Liver (tissue), 8 donors: ENCODE measurements at regions not wholly inside any gene's neighbourhood (a gene's known extent, or its start where the extent isn't known, plus 50 kb on each side); places are given as distances from the start of the nearest gene placed in this dataset.

Experiments
- DNase-seq: peaks from one replicate; pipeline ENCODE4 v3.0.0-alpha.2; 2017; ENCODE audit warnings: low spot score
- H3K27ac ChIP-seq, 2 donors: one replicate each; pipeline ENCODE4 v1.7.0; 2013; ENCODE audit warnings: inconsistent platforms in 2 of 2, low read length in 2 of 2, control low read depth in 1 of 2, low read depth in 1 of 2, mild to moderate bottlenecking in 1 of 2
- H3K27me3 ChIP-seq, 4 donors: one replicate each; pipeline versions ENCODE4 v1.6.1 to v1.7.0; 2013; ENCODE audit warnings: low read length in 3 of 4, inconsistent platforms in 1 of 4, mild to moderate bottlenecking in 1 of 4, moderate library complexity in 1 of 4; ENCODE audit not compliant: control insufficient read depth in 4 of 4, insufficient read depth in 4 of 4
- H3K36me3 ChIP-seq, 4 donors: one replicate each; pipeline versions ENCODE4 v1.6.1 to v1.7.0; 2013; ENCODE audit warnings: low read length in 3 of 4, mild to moderate bottlenecking in 3 of 4, low read depth in 1 of 4, moderate library complexity in 1 of 4; ENCODE audit not compliant: control insufficient read depth in 4 of 4, insufficient read depth in 3 of 4
- H3K4me1 ChIP-seq, 4 donors: one replicate each; pipeline versions ENCODE4 v1.6.1 to v1.7.0; 2013; ENCODE audit warnings: low read length in 3 of 4, mild to moderate bottlenecking in 3 of 4, moderate library complexity in 1 of 4; ENCODE audit not compliant: control insufficient read depth in 4 of 4, insufficient read depth in 4 of 4
- H3K4me3 ChIP-seq, 3 donors: one replicate each; pipeline versions ENCODE4 v1.6.1 to v1.7.0; 2013; ENCODE audit warnings: low read length in 3 of 3, control low read depth in 1 of 3, low read depth in 1 of 3, mild to moderate bottlenecking in 1 of 3
- H3K9ac ChIP-seq, 2 donors: one replicate each; pipeline ENCODE4 v1.7.0; 2013; ENCODE audit warnings: low read length in 2 of 2, mild to moderate bottlenecking in 2 of 2, moderate library complexity in 2 of 2, control low read depth in 1 of 2, low read depth in 1 of 2
- H3K9me3 ChIP-seq, 4 donors: one replicate each; pipeline versions ENCODE4 v1.6.1 to v1.7.0; 2013; ENCODE audit warnings: low read length in 3 of 4; ENCODE audit not compliant: control insufficient read depth in 4 of 4
- ATF3 ChIP-seq: IDR thresholded peaks from 2 replicates; pipeline ENCODE4 v1.6.1; 2016; ENCODE audit warnings: antibody characterized with exemption
- CTCF ChIP-seq: fragments of 150-350 bp; IDR thresholded peaks from 2 replicates; pipeline ENCODE4 v1.5.1; 2017; ENCODE audit warnings: improper control_type of control experiment, low read depth, low read length; ENCODE audit not compliant: missing input control
- EGR1 ChIP-seq, 2 donors: IDR thresholded peaks; 2 replicates each; pipeline ENCODE4 v1.6.1; 2016 to 2018; ENCODE audit warnings: antibody characterized with exemption in 2 of 2, low read depth in 2 of 2
- FOXA1 ChIP-seq: IDR thresholded peaks from 2 replicates; pipeline ENCODE4 v1.6.1; 2016; ENCODE audit warnings: antibody characterized with exemption
- FOXA2 ChIP-seq: IDR thresholded peaks from 2 replicates; pipeline ENCODE4 v1.6.1; 2016; ENCODE audit warnings: antibody characterized with exemption
- GABPA ChIP-seq, 2 donors: IDR thresholded peaks in 1 of 2; conservative IDR thresholded peaks in 1 of 2; 2 replicates each; pipeline ENCODE4 v1.6.1; 2016; ENCODE audit warnings: antibody characterized with exemption in 2 of 2, mild to moderate bottlenecking in 1 of 2, moderate library complexity in 1 of 2
- HNF4A ChIP-seq, 2 donors: conservative IDR thresholded peaks; 2 replicates each; pipeline ENCODE4 v1.6.1; 2016; ENCODE audit warnings: antibody characterized with exemption in 2 of 2, mild to moderate bottlenecking in 2 of 2
- HNF4G ChIP-seq: IDR thresholded peaks from 2 replicates; pipeline ENCODE4 v1.6.1; 2016; ENCODE audit warnings: antibody characterized with exemption
- JUND ChIP-seq, 2 donors: IDR thresholded peaks; 2 replicates each; pipeline ENCODE4 v1.6.1; 2016; ENCODE audit warnings: antibody characterized with exemption in 2 of 2
- MAX ChIP-seq: IDR thresholded peaks from 2 replicates; pipeline ENCODE4 v1.6.1; 2016; ENCODE audit warnings: antibody characterized with exemption
- NR2F2 ChIP-seq: IDR thresholded peaks from 2 replicates; pipeline ENCODE4 v1.6.1; 2016; ENCODE audit warnings: antibody characterized with exemption
- REST ChIP-seq: IDR thresholded peaks from 2 replicates; pipeline ENCODE4 v1.6.1; 2016; ENCODE audit warnings: antibody characterized with exemption, mild to moderate bottlenecking
- RXRA ChIP-seq, 2 donors: IDR thresholded peaks; 2 replicates each; pipeline ENCODE4 v1.6.1; 2017 to 2018; ENCODE audit warnings: antibody characterized with exemption in 2 of 2, mild to moderate bottlenecking in 1 of 2
- SP1 ChIP-seq: IDR thresholded peaks from 2 replicates; pipeline ENCODE4 v1.6.1; 2018; ENCODE audit warnings: antibody characterized with exemption, mild to moderate bottlenecking
- TAF1 ChIP-seq: conservative IDR thresholded peaks from 2 replicates; pipeline ENCODE4 v1.6.1; 2016; ENCODE audit warnings: antibody characterized with exemption, mild to moderate bottlenecking
- YY1 ChIP-seq: IDR thresholded peaks from 2 replicates; pipeline ENCODE4 v1.6.1; 2016; ENCODE audit warnings: antibody characterized with exemption, mild to moderate bottlenecking
- ZBTB33 ChIP-seq: IDR thresholded peaks from 2 replicates; pipeline ENCODE4 v1.6.1; 2016; ENCODE audit warnings: antibody characterized with exemption
- WGBS: extraction: QIAGEN DNeasy Blood & Tissue Kit; methylation state at CpG from one replicate; pipeline ENCODE4 v1.1.7; 2013; 5-methylcytosine and 5-hydroxymethylcytosine counted together
- donor health status: healthy.
- donor health status: healthy.
- donor health status: healthy.
- donor health status: healthy.
- donor health status: healthy.

GRCh38 chr2:38224821-38225437 is 149.0 kb upstream of the CYP1B1 start (continued):
- TF ChIP-seq ZBTB33 (no peak), HNF4G (no peak), HNF4A (conservative IDR thresholded peaks at IDR 0.05) (no peak), EGR1 (IDR thresholded peaks at IDR 0.05; ENCODE audit: low read depth in 2 of 2) (no peak), MAX (no peak), SP1 (no peak)

GRCh38 chr2:38224181-38224580 is 148.2 kb upstream of the CYP1B1 start:
- Histone ChIP-seq H3K4me1 (peaks cover 0 to 13% (median 0%) of the 10 kb centered on the region in 4 donors), H3K4me3 (no peak overlapping the region), H3K36me3 (no peaks in the 10 kb centered on the region), H3K9me3 (no peaks in the 10 kb centered on the region), H3K27ac (no peak overlapping the region), H3K9ac (no peak overlapping the region), H3K27me3 (no peaks in the 10 kb centered on the region)
- DNase-seq: no peak
- no peak for TF ChIP-seq FOXA1
- no peak for TF ChIP-seq EGR1 (IDR thresholded peaks at IDR 0.05; ENCODE audit: low read depth in 2 of 2)
- TF ChIP-seq CTCF: no peak
- TF ChIP-seq MAX: no peak
- no peak for TF ChIP-seq ATF3
- TF ChIP-seq HNF4A (conservative IDR thresholded peaks at IDR 0.05): peak in 1 of 2 donors; percentile 37
- no peak for TF ChIP-seq HNF4G
- TF ChIP-seq ZBTB33: no peak
- no peak for TF ChIP-seq SP1
- no peak for TF ChIP-seq TAF1
- TF ChIP-seq GABPA (IDR thresholded peaks at IDR 0.05 in 1 of 2, conservative IDR thresholded peaks at IDR 0.05 in 1 of 2): no peak
- peak; percentile 33 to 62 for TF ChIP-seq RXRA (IDR thresholded peaks at IDR 0.05)
- TF ChIP-seq NR2F2: no peak
- TF ChIP-seq YY1: no peak
- no peak for TF ChIP-seq REST
- TF ChIP-seq FOXA2: peak; percentile 19
- no peak for TF ChIP-seq JUND (IDR thresholded peaks at IDR 0.05)
- WGBS: 35% methylated on average over 2 of the region's 2 CpGs
